ENCODE measurements at regions not wholly inside any gene's neighbourhood (a gene's known extent, or its start where the extent isn't known, plus 50 kb on each side); places are given as distances from the start of the nearest gene placed in this dataset.

GRCh38 chr2:41722668-41723369 lies 325.0 kb upstream of the PKDCC start:
- CTCF ChIA-PET: interaction anchor here (0.9 kb wide), 1 partner anchor 12 kb away, joined by 3 read pairs; no protein-coding TSS in a partner anchor
- no peak overlapping the region; the same call in 1 of the 2 replicates for H2AFZ ChIP-seq (ENCODE audit: control insufficient read depth, low read depth, low read length)
- no peak; the same call in 2 of the 3 replicates for ATAC-seq
- BruUV-seq (replicated peaks): no TSS peak
- WGBS (ENCODE audit: insufficient coverage, insufficient replicate concordance, low lambda C conversion rate, missing lambda C conversion rate): 94% methylated on average over 6 of the region's 6 CpGs
- SMC1A ChIA-PET (ENCODE audit: uncharacterized antibody, unreplicated experiment): no interaction called here
- intact Hi-C loops (cut with micrococcal nuclease; ENCODE audit: unreplicated experiment): no loop called here
- no peak overlapping the region for H3K4me2 ChIP-seq (ENCODE audit: control insufficient read depth, insufficient read depth)
- no peaks in the 10 kb centered on the region for H4K20me1 ChIP-seq (ENCODE audit: control insufficient read depth, insufficient read depth)
- no peak for TF ChIP-seq KLF5 (IDR thresholded peaks at IDR 0.05; ENCODE audit: partially characterized antibody)
- no peak for TF ChIP-seq TAF1 (IDR thresholded peaks at IDR 0.05; ENCODE audit: borderline replicate concordance, low read depth, low read length)
- no peak for DNase-seq (ENCODE audit: low read depth, low spot score)
- peak; percentile 13 for FAIRE-seq
- H3K4me3 ChIP-seq: no peak overlapping the region
- no peaks in the 10 kb centered on the region for H3K4me1 ChIP-seq (ENCODE audit: control insufficient read depth, insufficient read depth, low read length)
- no peak overlapping the region for H3K27ac ChIP-seq (ENCODE audit: control insufficient read depth, insufficient read depth)
- in situ Hi-C loops (cut with MboI): no loop called here
- H3K27me3 ChIP-seq (replicated peaks in 1 of 2; ENCODE audit: control insufficient read depth in 2 of 2, insufficient read depth in 2 of 2, low read length in 1 of 2): no peaks in the 10 kb centered on the region
- RAD21 ChIA-PET (ENCODE audit: unreplicated experiment): no interaction called here
- no peaks in the 10 kb centered on the region for H3K36me3 ChIP-seq (ENCODE audit: control insufficient read depth in 2 of 2, insufficient read depth in 2 of 2, low read length in 1 of 2)
- POLR2A ChIA-PET: no interaction called here
- H3K79me2 ChIP-seq (ENCODE audit: control insufficient read depth, insufficient read depth, low read length): no peaks in the 10 kb centered on the region
- H3K9ac ChIP-seq (ENCODE audit: control insufficient read depth, insufficient read depth, low read length): no peak overlapping the region
- no peaks in the 10 kb centered on the region for H3K9me3 ChIP-seq (replicated peaks; ENCODE audit: control insufficient read depth, insufficient read depth, low read length)

GRCh38 chr2:41723526-41723925 lies 324.3 kb upstream of the PKDCC start:
- Histone ChIP-seq H3K4me3 (no peak overlapping the region), H3K9me3 (replicated peaks; ENCODE audit: control insufficient read depth, insufficient read depth, low read length) (no peaks in the 10 kb centered on the region), H3K27ac (ENCODE audit: control insufficient read depth, insufficient read depth) (no peak overlapping the region), H3K9ac (ENCODE audit: control insufficient read depth, insufficient read depth, low read length) (no peak overlapping the region), H3K27me3 (replicated peaks in 1 of 2; ENCODE audit: control insufficient read depth in 2 of 2, insufficient read depth in 2 of 2, low read length in 1 of 2) (no peaks in the 10 kb centered on the region), H2AFZ (ENCODE audit: control insufficient read depth, low read depth, low read length) (no peak overlapping the region), H3K4me1 (ENCODE audit: control insufficient read depth, insufficient read depth, low read length) (no peaks in the 10 kb centered on the region), H3K4me2 (ENCODE audit: control insufficient read depth, insufficient read depth) (no peak overlapping the region), H3K79me2 (ENCODE audit: control insufficient read depth, insufficient read depth, low read length) (no peaks in the 10 kb centered on the region), H3K36me3 (ENCODE audit: control insufficient read depth in 2 of 2, insufficient read depth in 2 of 2, low read length in 1 of 2) (no peaks in the 10 kb centered on the region), H4K20me1 (ENCODE audit: control insufficient read depth, insufficient read depth) (no peaks in the 10 kb centered on the region)
- FAIRE-seq: no peak
- no peak for ATAC-seq
- CTCF ChIA-PET: no interaction called here
- SMC1A ChIA-PET (ENCODE audit: uncharacterized antibody, unreplicated experiment): interaction anchor here (0.6 kb wide), 1 partner anchor 14 kb away, joined by 3 read pairs; no protein-coding TSS in a partner anchor
- no TSS peak for BruUV-seq (replicated peaks)
- TF ChIP-seq, protein P1, sequence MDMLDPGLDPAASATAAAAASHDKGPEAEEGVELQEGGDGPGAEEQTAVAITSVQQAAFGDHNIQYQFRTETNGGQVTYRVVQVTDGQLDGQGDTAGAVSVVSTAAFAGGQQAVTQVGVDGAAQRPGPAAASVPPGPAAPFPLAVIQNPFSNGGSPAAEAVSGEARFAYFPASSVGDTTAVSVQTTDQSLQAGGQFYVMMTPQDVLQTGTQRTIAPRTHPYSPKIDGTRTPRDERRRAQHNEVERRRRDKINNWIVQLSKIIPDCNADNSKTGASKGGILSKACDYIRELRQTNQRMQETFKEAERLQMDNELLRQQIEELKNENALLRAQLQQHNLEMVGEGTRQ (IDR thresholded peaks at IDR 0.05; ENCODE audit: borderline replicate concordance, low read depth, low read length): no peak
- no peak for TF ChIP-seq CEBPZ (IDR thresholded peaks at IDR 0.05; ENCODE audit: low read depth, low read length)
- 84% methylated on average over 3 of the region's 3 CpGs for WGBS (ENCODE audit: insufficient coverage, insufficient replicate concordance, low lambda C conversion rate, missing lambda C conversion rate)
- intact Hi-C loops (cut with micrococcal nuclease; ENCODE audit: unreplicated experiment) (no loop called here), in situ Hi-C loops (cut with MboI) (no loop called here)
- POLR2A ChIA-PET: no interaction called here
- RAD21 ChIA-PET (ENCODE audit: unreplicated experiment): no interaction called here
- DNase-seq (ENCODE audit: low read depth, low spot score): no peak

Measured in GM12878 (cell line).